HepG2 (cell line): ENCODE measurements at regions not wholly inside any gene's neighbourhood (a gene's known extent, or its start where the extent isn't known, plus 50 kb on each side); places are given as distances from the start of the nearest gene placed in this dataset.

Source experiments
- ATAC-seq: fragments of 200-7000 bp; cut with Tn5 transposase; 3 replicates; pipeline ENCODE4 v1.9.1; 2020; ENCODE audit warnings: mild to moderate bottlenecking, moderate library complexity
- BruUV-seq: library from RNA; stranded (reverse); fragments of 400-500 nt; replicated peaks from 2 replicates; lab custom pipeline; 2021; lab: Mats Ljungman, UMichigan
- CTCF ChIA-PET: fragments of 300-600 bp; formaldehyde crosslinking; extraction: SDS; loops from one replicate; lab custom pipeline; 2021; ENCODE audit warnings: low total read pairs, inconsistent platforms, low intra/inter-chr PET ratio; lab: Yijun Ruan, JAX
- POLR2A ChIA-PET: fragments of 350-600 bp; sonication (Branson Sonifier 250); formaldehyde crosslinking; loops from one replicate; lab custom pipeline; 2020; ENCODE audit warnings: antibody characterized with exemption, inconsistent platforms; lab: Yijun Ruan, JAX
- DNase-seq: peaks from one replicate; pipeline ENCODE4 v3.0.0-alpha.2; 2015; ENCODE audit warnings: low spot score
- FAIRE-seq: peaks from 3 replicates; lab custom pipeline; 2011; peaks lifted over from hg19 to GRCh38; lab: Jason Lieb, UNC
- H2AFZ ChIP-seq: one replicate; pipeline ENCODE4 v1.6.1; 2011; ENCODE audit warnings: low read length, inconsistent platforms
- H3K27ac ChIP-seq: fragments of 300-600 bp; 3 replicates; pipeline ENCODE4 v1.8.0; 2011; ENCODE audit warnings: mixed run types, mild to moderate bottlenecking, mixed read lengths, low read length, inconsistent platforms; ENCODE audit not compliant: insufficient read depth; ENCODE audit errors: extremely low read length
- H3K27me3 ChIP-seq, 2 experiments: fragments of 200-600 bp in 1 of 2; 2 replicates in 1 of 2; 3 replicates in 1 of 2; pipeline versions ENCODE4 v1.6.0 to v1.8.0; 2011; ENCODE audit warnings: low read length in 2 of 2, mild to moderate bottlenecking in 2 of 2, moderate library complexity in 2 of 2, inconsistent platforms in 1 of 2; ENCODE audit not compliant: insufficient read depth in 2 of 2, control insufficient read depth in 1 of 2
- H3K36me3 ChIP-seq, 2 experiments: fragments of 200-600 bp in 1 of 2; replicated peaks in 1 of 2; 2 replicates in 1 of 2; 3 replicates in 1 of 2; pipeline versions ENCODE4 v1.5.1 to v1.8.0; 2011; ENCODE audit warnings: low read length in 2 of 2, inconsistent platforms in 1 of 2; ENCODE audit not compliant: insufficient read depth in 2 of 2, control insufficient read depth in 1 of 2
- H3K4me1 ChIP-seq: 2 replicates; pipeline ENCODE4 v1.5.1; 2012; ENCODE audit warnings: low read length, inconsistent platforms; ENCODE audit not compliant: insufficient read depth
- H3K4me2 ChIP-seq: 2 replicates; pipeline ENCODE4 v1.6.0; 2011; ENCODE audit warnings: low read depth, low read length, inconsistent platforms
- H3K4me3 ChIP-seq, 3 experiments: fragments of 200-600 bp in 1 of 3; sonication (generic), shearing (Covaris generic) in 1 of 3; replicated peaks in 1 of 3; 2 replicates each; pipeline ENCODE4 v1.5.1; 2011 to 2016; ENCODE audit warnings: low read length in 3 of 3, inconsistent platforms in 2 of 3, low read depth in 2 of 3, mild to moderate bottlenecking in 2 of 3, control low read depth in 1 of 3, mixed read lengths in 1 of 3; ENCODE audit not compliant: insufficient read depth in 1 of 3
- H3K79me2 ChIP-seq: one replicate; pipeline ENCODE4 v1.6.1; 2011; ENCODE audit warnings: low read length, inconsistent platforms; ENCODE audit not compliant: insufficient read depth
- H3K9ac ChIP-seq: 2 replicates; pipeline ENCODE4 v1.6.0; 2011; ENCODE audit warnings: mild to moderate bottlenecking, low read depth, low read length, inconsistent platforms; ENCODE audit not compliant: insufficient read depth
- H3K9me3 ChIP-seq: 2 replicates; pipeline ENCODE4 v1.5.1; 2012; ENCODE audit warnings: mild to moderate bottlenecking, low read length
- H4K20me1 ChIP-seq: 2 replicates; pipeline ENCODE4 v1.6.0; 2011; ENCODE audit warnings: inconsistent platforms, mild to moderate bottlenecking, low read length, moderate library complexity; ENCODE audit not compliant: insufficient read depth
- AKAP8 ChIP-seq: sonication (generic); formaldehyde crosslinking; IDR thresholded peaks from 2 replicates; pipeline ENCODE4 v1.5.1; 2020; ENCODE audit warnings: mild to moderate bottlenecking, missing genetic modification reagents
- CENPT ChIP-seq: sonication (generic); formaldehyde crosslinking; IDR thresholded peaks from 2 replicates; pipeline ENCODE4 v1.8.0; 2022; ENCODE audit warnings: low read depth, mild to moderate bottlenecking, moderate library complexity, missing genetic modification reagents
- CHD2 ChIP-seq: IDR thresholded peaks from 2 replicates; pipeline ENCODE4 v1.6.1; 2011; ENCODE audit warnings: low read depth, low read length, improper control_type of control experiment
- CSRNP2 ChIP-seq: sonication (generic); formaldehyde crosslinking; conservative IDR thresholded peaks from 2 replicates; pipeline ENCODE4 v1.8.0; 2022; ENCODE audit warnings: low read depth, missing genetic modification reagents
- ELF3 ChIP-seq: IDR thresholded peaks from 2 replicates; pipeline ENCODE4 v1.6.1; 2016; ENCODE audit warnings: missing genetic modification reagents, missing compliant biosample characterization
- FOXK1 ChIP-seq: sonication (generic); formaldehyde crosslinking; IDR thresholded peaks from 2 replicates; pipeline ENCODE4 v1.4.0; 2020; ENCODE audit warnings: low read depth, missing genetic modification reagents, borderline replicate concordance
- GPN1 ChIP-seq: sonication (generic); formaldehyde crosslinking; IDR thresholded peaks from 2 replicates; pipeline ENCODE4 v1.5.1; 2020; ENCODE audit warnings: missing genetic modification reagents, borderline replicate concordance
- HDAC2 ChIP-seq: sonication (generic); formaldehyde crosslinking; IDR thresholded peaks from 2 replicates; pipeline ENCODE4 v1.4.0; 2020; ENCODE audit warnings: missing genetic modification reagents
- MNT ChIP-seq: fragments of 450-650 bp; IDR thresholded peaks from 2 replicates; pipeline ENCODE4 v1.6.1; 2016
- PREB ChIP-seq: sonication (generic); formaldehyde crosslinking; IDR thresholded peaks from 2 replicates; pipeline ENCODE4 v1.4.0; 2020; ENCODE audit warnings: missing genetic modification reagents
- REST ChIP-seq, 2 experiments: IDR thresholded peaks; 2 replicates each; pipeline ENCODE4 v1.6.1; 2011 to 2012; ENCODE audit warnings: low read length in 2 of 2, borderline replicate concordance in 1 of 2, low read depth in 1 of 2, mild to moderate bottlenecking in 1 of 2, moderate library complexity in 1 of 2
- SNAI1 ChIP-seq: sonication (generic); formaldehyde crosslinking; IDR thresholded peaks from 2 replicates; pipeline ENCODE4 v1.5.0; 2020; ENCODE audit warnings: mild to moderate bottlenecking, missing genetic modification reagents, borderline replicate concordance
- STAG1 ChIP-seq: sonication (generic); formaldehyde crosslinking; IDR thresholded peaks from 2 replicates; pipeline ENCODE4 v1.4.0; 2020; ENCODE audit warnings: missing genetic modification reagents
- ZNF362 ChIP-seq: sonication (generic); formaldehyde crosslinking; IDR thresholded peaks from 2 replicates; pipeline ENCODE4 v1.4.0; 2020; ENCODE audit warnings: missing genetic modification reagents, mild to moderate bottlenecking, borderline replicate concordance
- ZNF766 ChIP-seq: sonication (generic); formaldehyde crosslinking; IDR thresholded peaks from 2 replicates; pipeline ENCODE4 v1.5.0; 2020; ENCODE audit warnings: missing genetic modification reagents, borderline replicate concordance
- ZNF780A ChIP-seq: sonication (generic); formaldehyde crosslinking; IDR thresholded peaks from 2 replicates; pipeline ENCODE4 v1.8.0; 2022; ENCODE audit warnings: mild to moderate bottlenecking, missing genetic modification reagents, moderate library complexity
- WGBS: methylation state at CpG from one replicate; pipeline ENCODE4 v1.1.6; 2017; ENCODE audit warnings: low lambda C conversion rate; 5-methylcytosine and 5-hydroxymethylcytosine counted together
- in situ Hi-C: cut with HindIII; loops from 2 replicates; pipeline ENCODE4 v1.10.0; 2017; ENCODE audit warnings: low pct_unique_long_range_greater_than_20kb; ENCODE audit not compliant: extremely low pct_ligation_motif_present
- intact Hi-C: fragments of 100-400 bp; cut with micrococcal nuclease; formaldehyde crosslinking; loops from one replicate; pipeline ENCODE4 v1.10.0; 2022; ENCODE audit not compliant: unreplicated experiment

- no peak overlapping the region for H3K4me3 ChIP-seq
- H4K20me1 ChIP-seq = no peaks in the 10 kb centered on the region
- 11% methylated on average over 3 of the region's 3 CpGs for WGBS
- no TSS peak for BruUV-seq
- H3K79me2 ChIP-seq = no peaks in the 10 kb centered on the region
- FAIRE-seq (no peak), DNase-seq (no peak), ATAC-seq (no peak)
- intact Hi-C loops = loop anchor here (2.0 kb wide), 1 partner anchor 198 kb away; no protein-coding TSS in a partner anchor
- no peaks in the 10 kb centered on the region for H3K36me3 ChIP-seq
- H3K4me2 ChIP-seq = no peak overlapping the region
- peaks cover 0 to 27% of the 10 kb centered on the region in 2 experiments; a peak in 3 of 5 replicates for H3K27me3 ChIP-seq
- H2AFZ ChIP-seq = no peak overlapping the region
- in situ Hi-C loops = no loop called here
- no peaks in the 10 kb centered on the region for H3K4me1 ChIP-seq
- CTCF ChIA-PET = no interaction called here
- H3K27ac ChIP-seq = no peak overlapping the region
- no peak overlapping the region for H3K9ac ChIP-seq
- H3K9me3 ChIP-seq = no peaks in the 10 kb centered on the region
- POLR2A ChIA-PET = no interaction called here
- TF ChIP-seq SNAI1 (CRISPR knock-in tag) (no peak), CHD2 (no peak), ZNF362 (CRISPR knock-in tag) (no peak), STAG1 (CRISPR knock-in tag) (no peak), REST (IDR thresholded peaks at IDR 0.05; ENCODE audit: borderline replicate concordance in 1 of 2, low read depth in 1 of 2, low read length in 2 of 2) (no peak), MNT (no peak), AKAP8 (CRISPR knock-in tag) (no peak), HDAC2 (no peak), CENPT (CRISPR knock-in tag) (no peak), CSRNP2 (CRISPR knock-in tag) (no peak), FOXK1 (CRISPR knock-in tag) (no peak), ZNF766 (CRISPR knock-in tag) (no peak), PREB (CRISPR knock-in tag) (no peak), GPN1 (no peak), ELF3 (CRISPR knock-in tag) (no peak), ZNF780A (no peak)
These were observed 141.9 kb downstream of the TPRA1 start for GRCh38 chr3:127448671-127449070.
